ENCODE measurements at regions not wholly inside any gene's neighbourhood (a gene's known extent, or its start where the extent isn't known, plus 50 kb on each side); places are given as distances from the start of the nearest gene placed in this dataset.

- Histone ChIP-seq H3K27me3 (ENCODE audit: control insufficient read depth, insufficient read depth, low read length, poor library complexity, severe bottlenecking) (no peaks in the 10 kb centered on the region), H3K9me3 (ENCODE audit: control insufficient read depth, low read length) (no peaks in the 10 kb centered on the region), H3K4me1 (ENCODE audit: control insufficient read depth, insufficient read depth, low read length) (peaks cover 6% of the 10 kb centered on the region), H3K4me3 (ENCODE audit: insufficient read depth, low read depth, low read length) (no peak overlapping the region), H3K27ac (ENCODE audit: insufficient read depth, low read depth, low read length, poor library complexity, severe bottlenecking) (no peak overlapping the region), H3K36me3 (ENCODE audit: control insufficient read depth, insufficient read depth, low read length) (no peaks in the 10 kb centered on the region)
- WGBS, 2 experiments, result 88 to 92% methylated on average over 1 of the region's 1 CpG
These were observed 89.6 kb upstream of the BEND6 start for GRCh38 chr6:56865081-56865875.

DNA sequence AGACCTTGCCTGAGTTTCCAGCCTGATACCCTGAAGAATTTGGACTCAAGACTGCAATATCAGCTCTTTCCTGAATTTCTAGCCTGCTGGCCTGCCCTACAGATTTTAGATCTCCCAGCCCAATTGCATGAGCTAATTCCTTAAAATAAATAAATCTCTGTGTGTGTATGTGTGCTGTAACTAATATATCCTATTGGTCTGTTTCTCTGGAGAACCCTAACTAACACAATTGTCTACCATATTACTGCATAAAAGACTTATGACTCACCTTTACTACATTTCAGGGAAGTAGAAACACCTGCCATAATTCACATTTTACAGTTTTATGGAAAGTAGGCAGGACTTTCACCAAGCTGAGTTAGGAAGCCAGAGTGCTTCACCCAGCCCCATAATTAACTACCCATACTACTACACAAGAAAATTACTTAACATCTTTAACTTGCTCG is 90.7 kb upstream of the BEND6 start:
- Histone ChIP-seq H3K9me3 (ENCODE audit: control insufficient read depth, low read length) (no peaks in the 10 kb centered on the region), H3K4me1 (ENCODE audit: control insufficient read depth, insufficient read depth, low read length) (peaks cover 6% of the 10 kb centered on the region), H3K27me3 (ENCODE audit: control insufficient read depth, insufficient read depth, low read length, poor library complexity, severe bottlenecking) (no peaks in the 10 kb centered on the region), H3K4me3 (ENCODE audit: insufficient read depth, low read depth, low read length) (no peak overlapping the region), H3K36me3 (ENCODE audit: control insufficient read depth, insufficient read depth, low read length) (no peaks in the 10 kb centered on the region), H3K27ac (ENCODE audit: insufficient read depth, low read depth, low read length, poor library complexity, severe bottlenecking) (no peak overlapping the region)
- WGBS, 2 experiments, result no CpG with 5 or more reads among the region's 1 CpG

- Histone ChIP-seq H3K27ac (ENCODE audit: insufficient read depth, low read depth, low read length, poor library complexity, severe bottlenecking) (no peak overlapping the region), H3K4me1 (ENCODE audit: control insufficient read depth, insufficient read depth, low read length) (peaks cover 6% of the 10 kb centered on the region), H3K9me3 (ENCODE audit: control insufficient read depth, low read length) (no peaks in the 10 kb centered on the region), H3K4me3 (ENCODE audit: insufficient read depth, low read depth, low read length) (no peak overlapping the region), H3K27me3 (ENCODE audit: control insufficient read depth, insufficient read depth, low read length, poor library complexity, severe bottlenecking) (no peaks in the 10 kb centered on the region), H3K36me3 (ENCODE audit: control insufficient read depth, insufficient read depth, low read length) (no peaks in the 10 kb centered on the region)
- 60% methylated on average over 1 of the region's 1 CpG; no CpG with 5 or more reads in 1 of the 2 experiments for WGBS, 2 experiments
These were observed 91.5 kb upstream of the BEND6 start for GRCh38 chr6:56863366-56863765.

DNA sequence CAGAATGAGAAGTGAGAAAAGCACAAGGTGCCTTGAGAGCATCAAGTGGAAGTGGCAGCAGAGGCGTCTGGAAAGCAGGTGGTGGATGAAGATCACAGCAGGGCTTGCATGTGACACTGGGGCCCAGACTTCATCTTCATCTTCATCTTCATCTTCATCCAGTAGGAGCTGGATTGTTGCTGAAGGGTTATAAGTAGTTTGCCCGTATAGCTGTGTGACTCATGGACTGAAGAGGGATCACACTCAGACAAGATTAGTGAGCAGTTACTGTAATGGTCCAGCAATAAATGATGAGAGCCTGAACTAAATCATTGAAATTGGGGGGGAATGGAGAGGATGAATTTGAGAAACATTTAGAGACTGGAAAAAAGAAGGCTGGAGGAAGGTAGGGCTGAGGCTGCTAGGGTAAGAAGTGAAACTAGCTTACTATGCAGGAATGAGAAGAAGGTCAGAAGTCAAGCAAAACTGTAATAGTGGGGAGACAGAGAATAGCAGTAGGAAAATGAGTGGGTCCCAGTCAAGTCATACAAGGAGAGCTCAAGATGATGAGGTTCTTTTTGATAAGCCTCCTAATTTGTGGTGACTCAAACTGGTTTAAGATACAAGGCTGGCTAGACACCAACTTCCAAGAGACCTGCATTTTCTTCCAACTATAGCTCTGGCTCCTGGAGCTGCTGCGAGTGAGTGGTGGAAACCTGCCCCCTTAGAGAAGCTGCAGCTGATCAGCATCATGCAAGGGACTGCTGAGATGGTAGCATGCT is 92.3 kb upstream of the BEND6 start:
- H3K4me1 ChIP-seq (ENCODE audit: control insufficient read depth, insufficient read depth, low read length), result peaks cover 6% of the 10 kb centered on the region
- H3K27ac ChIP-seq (ENCODE audit: insufficient read depth, low read depth, low read length, poor library complexity, severe bottlenecking), result no peak overlapping the region
- 93% methylated on average over 3 of the region's 3 CpGs for WGBS, 2 experiments
- no peak overlapping the region for H3K4me3 ChIP-seq (ENCODE audit: insufficient read depth, low read depth, low read length)
- H3K27me3 ChIP-seq (ENCODE audit: control insufficient read depth, insufficient read depth, low read length, poor library complexity, severe bottlenecking), result no peaks in the 10 kb centered on the region
- no peaks in the 10 kb centered on the region for H3K36me3 ChIP-seq (ENCODE audit: control insufficient read depth, insufficient read depth, low read length)
- no peaks in the 10 kb centered on the region for H3K9me3 ChIP-seq (ENCODE audit: control insufficient read depth, low read length)

DNA sequence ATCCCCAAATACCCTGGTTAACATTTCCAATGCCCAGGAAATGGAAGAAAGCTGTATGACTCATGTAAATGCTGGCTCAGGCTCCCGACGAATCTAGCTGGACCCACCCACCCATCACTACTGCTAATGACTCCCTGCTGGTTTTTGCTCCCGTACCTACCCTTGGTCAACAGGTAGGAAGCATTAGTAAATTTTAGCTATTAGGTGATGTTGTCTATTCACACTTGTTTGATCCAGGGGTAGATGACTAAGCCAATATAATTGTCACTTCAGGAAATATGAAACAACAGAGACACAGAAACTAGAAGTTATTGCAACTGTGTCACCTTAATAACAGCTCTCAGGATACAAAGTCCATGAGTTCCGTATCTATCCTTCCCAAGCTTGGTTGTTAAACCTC is 94.4 kb upstream of the BEND6 start:
- no peaks in the 10 kb centered on the region for H3K36me3 ChIP-seq (ENCODE audit: control insufficient read depth, insufficient read depth, low read length)
- no peaks in the 10 kb centered on the region for H3K27me3 ChIP-seq (ENCODE audit: control insufficient read depth, insufficient read depth, low read length, poor library complexity, severe bottlenecking)
- peaks cover under 1% of the 10 kb centered on the region for H3K4me1 ChIP-seq (ENCODE audit: control insufficient read depth, insufficient read depth, low read length)
- no peak overlapping the region for H3K27ac ChIP-seq (ENCODE audit: insufficient read depth, low read depth, low read length, poor library complexity, severe bottlenecking)
- no peaks in the 10 kb centered on the region for H3K9me3 ChIP-seq (ENCODE audit: control insufficient read depth, low read length)
- no peak overlapping the region for H3K4me3 ChIP-seq (ENCODE audit: insufficient read depth, low read depth, low read length)
- 67 to 74% methylated on average over 3 to 4 of the region's 4 CpGs for whole genome bisulfite sequencing, 2 experiments

- no peaks in the 10 kb centered on the region for H3K27me3 ChIP-seq (ENCODE audit: control insufficient read depth, insufficient read depth, low read length, poor library complexity, severe bottlenecking)
- no peak overlapping the region for H3K4me3 ChIP-seq (ENCODE audit: insufficient read depth, low read depth, low read length)
- H3K4me1 ChIP-seq (ENCODE audit: control insufficient read depth, insufficient read depth, low read length), result peaks cover 27% of the 10 kb centered on the region
- WGBS, 2 experiments, result 70 to 78% methylated on average over 4 of the region's 4 CpGs
- H3K36me3 ChIP-seq (ENCODE audit: control insufficient read depth, insufficient read depth, low read length), result no peaks in the 10 kb centered on the region
- no peak overlapping the region for H3K27ac ChIP-seq (ENCODE audit: insufficient read depth, low read depth, low read length, poor library complexity, severe bottlenecking)
- no peaks in the 10 kb centered on the region for H3K9me3 ChIP-seq (ENCODE audit: control insufficient read depth, low read length)
These were observed 98.8 kb upstream of the BEND6 start for GRCh38 chr6:56856036-56856580.

DNA sequence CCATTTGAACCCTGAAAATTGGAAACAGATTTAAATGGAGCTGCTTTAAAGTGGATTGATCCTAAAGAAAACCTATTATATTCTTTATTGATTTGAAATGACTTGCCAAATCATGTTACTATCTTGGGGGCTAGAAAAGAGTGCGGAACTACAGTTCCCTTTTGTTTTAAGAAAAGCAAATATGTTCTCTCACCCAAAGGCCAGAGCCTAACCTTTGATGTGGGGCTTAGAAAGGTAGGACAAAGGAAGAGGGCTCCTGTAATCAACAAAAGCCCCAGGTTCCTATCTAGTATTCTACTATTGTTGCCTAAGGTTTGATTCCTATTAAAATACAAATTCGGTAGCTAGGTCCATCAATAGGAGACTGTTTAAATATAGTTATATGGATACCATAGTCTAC is 100.8 kb upstream of the BEND6 start:
- no peaks in the 10 kb centered on the region for H3K9me3 ChIP-seq (ENCODE audit: control insufficient read depth, low read length)
- H3K27ac ChIP-seq (ENCODE audit: insufficient read depth, low read depth, low read length, poor library complexity, severe bottlenecking), result no peak overlapping the region
- peaks cover 38% of the 10 kb centered on the region for H3K4me1 ChIP-seq (ENCODE audit: control insufficient read depth, insufficient read depth, low read length)
- no peak overlapping the region for H3K4me3 ChIP-seq (ENCODE audit: insufficient read depth, low read depth, low read length)
- no peaks in the 10 kb centered on the region for H3K27me3 ChIP-seq (ENCODE audit: control insufficient read depth, insufficient read depth, low read length, poor library complexity, severe bottlenecking)
- H3K36me3 ChIP-seq (ENCODE audit: control insufficient read depth, insufficient read depth, low read length), result no peaks in the 10 kb centered on the region
- 42% methylated on average over 1 of the region's 2 CpGs; no CpG with 5 or more reads in 1 of the 2 experiments for WGBS, 2 experiments

DNA sequence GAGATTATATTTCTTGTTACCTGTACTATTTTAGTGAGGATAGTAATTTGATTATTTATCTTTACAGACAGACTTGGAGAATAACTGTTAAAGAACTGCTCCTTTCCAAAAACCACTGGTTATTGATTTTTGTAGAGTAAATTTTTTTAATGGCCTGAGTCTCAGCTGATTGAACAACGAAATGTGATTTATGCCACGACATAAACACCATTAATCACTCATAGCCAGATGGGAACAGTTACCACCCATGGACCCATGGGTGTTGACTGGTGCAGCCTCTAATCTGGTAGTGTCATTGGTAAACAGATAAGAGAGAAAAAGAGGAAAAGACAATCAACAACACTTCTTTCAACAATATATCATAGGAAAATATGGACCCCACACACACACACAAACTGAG is 101.4 kb upstream of the BEND6 start:
- no peak overlapping the region for H3K4me3 ChIP-seq (ENCODE audit: insufficient read depth, low read depth, low read length)
- WGBS, 2 experiments, result 85 to 100% methylated on average over 2 of the region's 2 CpGs
- no peaks in the 10 kb centered on the region for H3K9me3 ChIP-seq (ENCODE audit: control insufficient read depth, low read length)
- H3K4me1 ChIP-seq (ENCODE audit: control insufficient read depth, insufficient read depth, low read length), result peaks cover 38% of the 10 kb centered on the region
- no peak overlapping the region for H3K27ac ChIP-seq (ENCODE audit: insufficient read depth, low read depth, low read length, poor library complexity, severe bottlenecking)
- no peaks in the 10 kb centered on the region for H3K36me3 ChIP-seq (ENCODE audit: control insufficient read depth, insufficient read depth, low read length)
- H3K27me3 ChIP-seq (ENCODE audit: control insufficient read depth, insufficient read depth, low read length, poor library complexity, severe bottlenecking), result no peaks in the 10 kb centered on the region

DNA sequence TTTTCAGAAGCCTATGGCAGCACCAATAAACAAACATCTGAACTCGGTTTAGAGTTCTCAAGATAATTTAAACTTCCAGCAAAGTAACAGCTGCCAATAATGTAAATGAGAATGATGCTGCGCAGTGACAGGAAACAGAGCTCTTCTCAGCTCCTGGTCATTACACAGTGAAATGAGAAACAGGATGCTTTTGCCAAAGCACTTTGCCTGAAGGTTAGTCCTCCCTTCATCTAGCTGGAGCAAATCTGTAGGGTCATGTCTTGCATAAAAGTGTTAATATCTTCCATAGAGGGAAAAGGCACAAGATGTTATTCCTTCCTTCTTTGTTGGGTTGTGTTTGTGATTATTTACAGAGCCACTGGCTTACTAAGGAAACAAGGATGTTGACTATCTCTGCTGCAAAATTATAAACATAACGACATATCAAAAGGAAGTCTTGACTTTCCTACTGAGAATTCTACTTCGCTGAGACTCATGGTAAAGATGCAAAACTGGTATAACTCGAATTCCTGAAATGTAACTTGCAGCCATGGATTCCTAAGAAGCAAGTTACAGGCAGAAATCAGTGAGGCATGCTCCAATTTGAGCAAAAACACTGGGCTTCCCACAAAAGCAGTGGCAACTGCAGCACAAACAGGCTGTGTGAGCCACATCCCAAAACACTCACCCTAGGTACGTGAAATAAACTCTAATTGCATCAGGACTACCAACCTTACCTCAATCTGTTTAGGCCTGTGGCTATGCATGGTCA is 102.5 kb upstream of the BEND6 start:
- WGBS, 2 experiments, result 39 to 40% methylated on average over 6 of the region's 6 CpGs
- peaks cover 38% of the 10 kb centered on the region for H3K4me1 ChIP-seq (ENCODE audit: control insufficient read depth, insufficient read depth, low read length)
- H3K4me3 ChIP-seq (ENCODE audit: insufficient read depth, low read depth, low read length), result peak overlapping the region; percentile 72
- H3K9me3 ChIP-seq (ENCODE audit: control insufficient read depth, low read length), result no peaks in the 10 kb centered on the region
- H3K27ac ChIP-seq (ENCODE audit: insufficient read depth, low read depth, low read length, poor library complexity, severe bottlenecking), result peak overlapping the region; percentile 68
- no peaks in the 10 kb centered on the region for H3K36me3 ChIP-seq (ENCODE audit: control insufficient read depth, insufficient read depth, low read length)
- no peaks in the 10 kb centered on the region for H3K27me3 ChIP-seq (ENCODE audit: control insufficient read depth, insufficient read depth, low read length, poor library complexity, severe bottlenecking)

Measured in ectodermal cell (in vitro differentiated cells).